Thymus (tissue), 11 donors: ENCODE measurements at regions not wholly inside any gene's neighbourhood (a gene's known extent, or its start where the extent isn't known, plus 50 kb on each side); places are given as distances from the start of the nearest gene placed in this dataset.

ENCODE experiments used
- DNase-seq, 9 donors: peaks; one replicate each; pipeline ENCODE4 v3.0.0-alpha.2; 2013; ENCODE audit warnings: low spot score in 9 of 9, low read depth in 6 of 9, missing footprints in 1 of 9
- H3K27ac ChIP-seq, 2 donors: one replicate each; pipeline ENCODE4 v1.5.1; 2013; ENCODE audit warnings: control low read depth in 1 of 2, low read depth in 1 of 2, low read length in 1 of 2, mild to moderate bottlenecking in 1 of 2, moderate library complexity in 1 of 2
- H3K27me3 ChIP-seq, 2 donors: one replicate each; pipeline ENCODE4 v1.5.1; 2013; ENCODE audit warnings: low read length in 1 of 2; ENCODE audit not compliant: control insufficient read depth in 2 of 2, insufficient read depth in 1 of 2
- H3K36me3 ChIP-seq, 2 donors: one replicate each; pipeline ENCODE4 v1.5.1; 2013; ENCODE audit warnings: low read length in 1 of 2, mild to moderate bottlenecking in 1 of 2, moderate library complexity in 1 of 2; ENCODE audit not compliant: control insufficient read depth in 2 of 2, insufficient read depth in 2 of 2
- H3K4me1 ChIP-seq, 2 donors: one replicate each; pipeline ENCODE4 v1.5.1; 2013; ENCODE audit warnings: low read length in 2 of 2; ENCODE audit not compliant: control insufficient read depth in 2 of 2, insufficient read depth in 2 of 2
- H3K4me3 ChIP-seq, 2 donors: one replicate each; pipeline ENCODE4 v1.5.1; 2013; ENCODE audit warnings: low read length in 2 of 2, control low read depth in 1 of 2, mild to moderate bottlenecking in 1 of 2
- H3K9me3 ChIP-seq, 2 donors: one replicate each; pipeline ENCODE4 v1.5.1; 2013; ENCODE audit warnings: low read length in 1 of 2, mild to moderate bottlenecking in 1 of 2; ENCODE audit not compliant: control insufficient read depth in 2 of 2, insufficient read depth in 1 of 2
- WGBS: extraction: QIAGEN DNeasy Blood & Tissue Kit; methylation state at CpG from one replicate; pipeline ENCODE4 v1.1.7; 2013; 5-methylcytosine and 5-hydroxymethylcytosine counted together
- donor health status: healthy.

DNA sequence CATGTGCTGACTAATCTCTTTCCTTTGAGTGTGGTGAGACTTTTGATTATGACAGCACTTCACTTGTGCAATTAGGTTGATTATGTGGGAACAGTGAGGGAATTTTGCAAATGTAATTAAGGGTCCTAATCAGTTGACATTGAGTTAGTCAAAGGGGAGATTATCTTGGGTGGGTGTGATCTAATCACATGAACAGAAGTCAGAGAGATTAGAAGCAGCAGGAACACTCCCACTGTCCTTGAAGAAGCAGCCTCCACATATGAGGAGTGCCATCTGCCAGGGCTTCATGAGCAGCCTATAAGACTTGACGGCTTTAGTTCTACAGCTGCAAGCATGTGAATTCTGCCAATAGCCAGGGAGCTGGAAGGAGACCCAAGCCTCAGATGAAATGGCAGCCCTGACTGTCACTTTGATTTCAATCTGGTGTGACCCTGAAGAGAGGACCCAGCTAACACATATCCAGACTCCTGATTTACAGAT, 89.4 kb upstream of the APCDD1 start:
- Histone ChIP-seq H3K4me3 (no peak overlapping the region), H3K27me3 (no peaks in the 10 kb centered on the region), H3K4me1 (peaks cover 0 to 11% of the 10 kb centered on the region in 2 donors), H3K36me3 (no peaks in the 10 kb centered on the region), H3K9me3 (peaks cover 0 to 3% of the 10 kb centered on the region in 2 donors), H3K27ac (no peak overlapping the region)
- no peak for DNase-seq
- WGBS, result 98% methylated on average over 1 of the region's 1 CpG

GRCh38 chr18:10365901-10366300, 88.5 kb upstream of the APCDD1 start:
- no peak overlapping the region for H3K4me3 ChIP-seq
- H3K9me3 ChIP-seq, result peaks cover 0 to 3% of the 10 kb centered on the region in 2 donors
- no peak for DNase-seq
- 99% methylated on average over 5 of the region's 5 CpGs for WGBS
- no peak overlapping the region for H3K27ac ChIP-seq
- no peaks in the 10 kb centered on the region for H3K27me3 ChIP-seq
- H3K4me1 ChIP-seq, result peaks cover 0 to 11% of the 10 kb centered on the region in 2 donors
- H3K36me3 ChIP-seq, result no peaks in the 10 kb centered on the region

- no peak for DNase-seq
- Histone ChIP-seq H3K27ac (no peak overlapping the region), H3K4me1 (peaks cover 0 to 11% of the 10 kb centered on the region in 2 donors), H3K27me3 (no peaks in the 10 kb centered on the region), H3K36me3 (no peaks in the 10 kb centered on the region), H3K9me3 (peaks cover 0 to 3% of the 10 kb centered on the region in 2 donors), H3K4me3 (no peak overlapping the region)
- WGBS, result 96% methylated on average over 3 of the region's 3 CpGs
These were observed 86.6 kb upstream of the APCDD1 start for GRCh38 chr18:10367836-10368235.

GRCh38 chr18:10368456-10369453, 85.7 kb upstream of the APCDD1 start:
- Histone ChIP-seq H3K4me3 (no peak overlapping the region), H3K9me3 (peaks cover 0 to 2% of the 10 kb centered on the region in 2 donors), H3K4me1 (peaks cover 0 to 11% of the 10 kb centered on the region in 2 donors), H3K27ac (no peak overlapping the region), H3K36me3 (no peaks in the 10 kb centered on the region), H3K27me3 (no peaks in the 10 kb centered on the region)
- WGBS, result 84% methylated on average over 8 of the region's 8 CpGs
- no peak for DNase-seq

DNA sequence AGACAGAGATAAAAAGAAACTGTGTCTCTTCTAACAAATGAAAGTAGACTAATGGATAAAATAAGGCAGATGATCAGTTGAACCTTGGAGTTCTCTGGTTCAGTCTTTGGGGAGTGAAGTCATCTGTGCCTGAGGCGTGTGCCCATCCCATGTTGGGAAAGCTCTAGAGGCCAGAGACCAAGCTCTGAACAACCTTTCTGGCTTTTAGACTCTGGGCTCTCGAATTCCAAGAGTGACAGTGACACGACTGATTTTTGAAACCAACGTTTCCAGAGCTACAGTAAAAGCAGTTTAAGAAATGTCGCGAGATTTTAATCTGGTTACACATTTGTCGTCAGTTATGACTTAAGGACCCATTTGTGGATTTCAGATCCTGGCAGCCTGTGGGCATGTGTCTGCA, 83.7 kb upstream of the APCDD1 start:
- DNase-seq, result peak in 1 of 9 donors; percentile 38
- H3K4me1 ChIP-seq, result peaks cover 0 to 11% of the 10 kb centered on the region in 2 donors

GRCh38 chr18:10371165-10371564, 83.3 kb upstream of the APCDD1 start:
- 80% methylated on average over 3 of the region's 3 CpGs for WGBS

More for the DNA sequence above, 83.7 kb upstream of the APCDD1 start:
- Histone ChIP-seq H3K27ac (no peak overlapping the region), H3K4me3 (no peak overlapping the region), H3K36me3 (no peaks in the 10 kb centered on the region), H3K27me3 (no peaks in the 10 kb centered on the region), H3K9me3 (no peaks in the 10 kb centered on the region)
- WGBS, result 71% methylated on average over 7 of the region's 7 CpGs

DNA sequence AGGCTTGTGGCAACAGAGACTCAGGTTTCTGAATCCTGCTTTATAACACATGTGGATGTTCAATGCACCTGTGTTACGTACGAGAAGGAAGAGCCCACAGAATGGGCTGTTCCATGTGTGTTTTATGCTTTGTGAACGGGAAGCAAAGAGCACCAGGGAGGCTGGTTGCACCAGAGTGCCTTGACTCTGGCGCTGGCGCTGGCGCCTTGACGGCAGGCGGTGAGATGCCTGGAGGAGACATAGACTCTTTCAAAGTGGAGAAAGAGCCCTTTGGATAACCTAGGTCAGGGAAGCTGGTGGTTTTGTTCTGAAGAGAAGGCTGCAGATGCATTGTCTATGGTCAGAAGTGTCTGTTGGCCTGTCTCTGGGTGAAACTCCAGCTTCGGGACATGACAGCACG, 80.2 kb upstream of the APCDD1 start:
- Histone ChIP-seq H3K27me3 (no peaks in the 10 kb centered on the region), H3K36me3 (no peaks in the 10 kb centered on the region), H3K4me1 (peaks cover 3 to 6% of the 10 kb centered on the region in 2 donors), H3K4me3 (no peak overlapping the region), H3K9me3 (no peaks in the 10 kb centered on the region), H3K27ac (no peak overlapping the region)
- WGBS, result 89% methylated on average over 10 of the region's 10 CpGs
- no peak for DNase-seq

More at GRCh38 chr18:10371165-10371564, 83.3 kb upstream of the APCDD1 start:
- DNase-seq, result no peak
- no peak overlapping the region for H3K27ac ChIP-seq
- peaks cover 0 to 11% of the 10 kb centered on the region in 2 donors for H3K4me1 ChIP-seq
- no peaks in the 10 kb centered on the region for H3K9me3 ChIP-seq
- no peak overlapping the region for H3K4me3 ChIP-seq
- no peaks in the 10 kb centered on the region for H3K36me3 ChIP-seq
- H3K27me3 ChIP-seq, result no peaks in the 10 kb centered on the region

DNA sequence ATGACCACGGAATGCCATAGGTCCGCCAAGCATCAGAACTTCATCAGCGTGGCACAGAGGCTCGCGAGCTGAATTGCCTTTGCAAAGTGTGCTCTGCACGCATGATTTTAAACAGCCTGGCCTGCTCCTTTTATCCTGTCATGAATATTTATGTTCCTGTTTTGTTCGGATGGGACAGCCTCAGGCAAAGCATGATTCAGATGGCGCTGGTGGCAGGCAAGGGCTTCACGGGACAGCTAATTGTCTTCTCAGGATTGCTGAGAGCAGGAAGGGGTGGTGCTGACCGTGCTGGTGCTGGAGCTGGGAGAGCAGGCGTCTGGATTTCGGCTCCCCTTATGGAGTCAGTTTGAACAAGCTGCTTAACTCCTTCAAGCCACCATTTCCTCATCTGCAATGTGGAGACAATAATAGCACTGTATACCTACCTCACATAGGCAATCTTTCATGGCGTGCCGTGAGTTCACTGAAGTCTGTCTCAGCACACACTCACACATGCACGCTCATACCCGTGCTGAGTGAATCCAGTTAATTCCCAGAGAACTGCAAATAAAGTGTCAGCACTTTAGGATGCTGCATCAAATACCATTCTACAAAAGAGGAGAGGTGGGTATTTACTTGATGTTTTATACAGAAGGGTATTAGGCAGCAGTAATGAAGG, 79.7 kb upstream of the APCDD1 start:
- peaks cover 6 to 10% of the 10 kb centered on the region in 2 donors for H3K4me1 ChIP-seq
- H3K9me3 ChIP-seq, result no peaks in the 10 kb centered on the region
- no peaks in the 10 kb centered on the region for H3K36me3 ChIP-seq
- no peaks in the 10 kb centered on the region for H3K27me3 ChIP-seq
- DNase-seq, result no peak
- no peak overlapping the region for H3K27ac ChIP-seq
- H3K4me3 ChIP-seq, result no peak overlapping the region
- WGBS, result 96% methylated on average over 16 of the region's 16 CpGs

DNA sequence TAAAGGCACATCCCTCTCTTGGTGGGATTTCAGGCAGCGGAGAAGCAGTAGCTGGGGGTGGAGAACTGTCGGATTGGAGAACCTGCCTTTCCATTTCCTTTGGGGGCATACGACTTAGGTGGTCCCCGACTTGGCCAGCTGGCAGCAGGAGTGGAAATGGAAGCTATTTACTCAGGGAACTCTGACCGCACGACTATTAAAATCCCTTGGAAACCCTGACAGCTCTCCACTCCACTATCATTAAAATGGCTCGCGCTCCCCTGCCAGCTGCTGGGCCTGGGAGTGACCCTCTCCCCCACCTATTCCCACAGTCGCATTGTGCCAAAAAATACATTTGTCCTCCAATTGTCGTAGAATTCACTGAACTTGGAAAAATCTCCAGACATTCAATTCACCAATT, 77.7 kb upstream of the APCDD1 start:
- H3K27ac ChIP-seq, result no peak overlapping the region
- H3K4me1 ChIP-seq, result peaks cover 6 to 10% of the 10 kb centered on the region in 2 donors
- no peaks in the 10 kb centered on the region for H3K9me3 ChIP-seq
- H3K27me3 ChIP-seq, result no peaks in the 10 kb centered on the region
- DNase-seq, result no peak
- WGBS, result 97% methylated on average over 10 of the region's 10 CpGs
- H3K4me3 ChIP-seq, result no peak overlapping the region
- no peaks in the 10 kb centered on the region for H3K36me3 ChIP-seq
